Stimulated activated CD8-positive, alpha-beta memory T cell treated with anti-CD3 and anti-CD28 coated beads, Interleukin-7, amount 100 ng/mL, for 48 hours (primary cell): ENCODE measurements at regions not wholly inside any gene's neighbourhood (a gene's known extent, or its start where the extent isn't known, plus 50 kb on each side); places are given as distances from the start of the nearest gene placed in this dataset.
"Not testable (repeated sequence)": the region's sequence is repeated elsewhere in the genome, so short reads cannot be mapped to it uniquely, and the experiment has no call there.

Experiments used
- DNase-seq, 2 donors: peaks; one replicate each; pipeline ENCODE4 v3.0.0-alpha.2; 2020; ENCODE audit warnings: low read depth in 1 of 2; ENCODE audit errors: extremely low read depth in 1 of 2

DNA sequence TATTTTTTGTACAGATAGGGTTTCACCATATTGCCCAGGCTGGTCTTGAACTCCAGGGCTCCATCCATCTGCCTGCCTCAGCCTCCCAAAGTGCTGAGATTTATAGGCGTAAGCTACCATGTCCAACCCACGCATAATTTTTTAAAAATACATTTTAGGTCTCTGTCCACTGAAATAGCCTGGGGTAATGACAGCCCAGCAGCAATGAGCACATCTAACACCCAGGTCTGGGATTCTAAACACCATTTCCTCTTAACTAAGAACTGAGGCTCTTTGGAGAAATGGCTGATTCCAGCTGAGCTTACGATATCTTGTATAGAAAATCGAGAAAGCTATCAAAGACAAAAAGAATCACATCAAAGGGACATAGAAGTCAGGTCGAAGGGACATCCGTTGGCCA is 245.3 kb downstream of the PARN start:
- no peak for DNase-seq

DNA sequence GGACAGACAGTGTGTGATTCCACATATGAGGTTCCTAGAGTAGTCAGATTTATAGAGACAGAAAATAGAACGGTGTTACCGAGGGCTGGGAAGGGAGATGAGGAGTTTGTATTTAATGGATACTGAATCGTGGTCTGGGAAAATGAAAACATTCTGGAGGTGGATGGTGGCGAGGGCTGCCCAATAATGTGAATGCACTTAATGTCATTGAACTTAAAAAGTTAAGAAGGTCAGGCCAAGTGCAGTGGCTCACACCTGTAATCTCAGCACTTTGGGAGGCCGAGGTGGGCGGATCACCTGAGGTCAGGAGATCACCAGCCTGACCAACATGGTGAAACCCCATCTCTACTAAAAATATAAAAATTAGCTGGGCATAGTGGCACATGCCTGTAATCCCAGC is 246.2 kb downstream of the PARN start:
- DNase-seq, result not testable (repeated sequence)

DNA sequence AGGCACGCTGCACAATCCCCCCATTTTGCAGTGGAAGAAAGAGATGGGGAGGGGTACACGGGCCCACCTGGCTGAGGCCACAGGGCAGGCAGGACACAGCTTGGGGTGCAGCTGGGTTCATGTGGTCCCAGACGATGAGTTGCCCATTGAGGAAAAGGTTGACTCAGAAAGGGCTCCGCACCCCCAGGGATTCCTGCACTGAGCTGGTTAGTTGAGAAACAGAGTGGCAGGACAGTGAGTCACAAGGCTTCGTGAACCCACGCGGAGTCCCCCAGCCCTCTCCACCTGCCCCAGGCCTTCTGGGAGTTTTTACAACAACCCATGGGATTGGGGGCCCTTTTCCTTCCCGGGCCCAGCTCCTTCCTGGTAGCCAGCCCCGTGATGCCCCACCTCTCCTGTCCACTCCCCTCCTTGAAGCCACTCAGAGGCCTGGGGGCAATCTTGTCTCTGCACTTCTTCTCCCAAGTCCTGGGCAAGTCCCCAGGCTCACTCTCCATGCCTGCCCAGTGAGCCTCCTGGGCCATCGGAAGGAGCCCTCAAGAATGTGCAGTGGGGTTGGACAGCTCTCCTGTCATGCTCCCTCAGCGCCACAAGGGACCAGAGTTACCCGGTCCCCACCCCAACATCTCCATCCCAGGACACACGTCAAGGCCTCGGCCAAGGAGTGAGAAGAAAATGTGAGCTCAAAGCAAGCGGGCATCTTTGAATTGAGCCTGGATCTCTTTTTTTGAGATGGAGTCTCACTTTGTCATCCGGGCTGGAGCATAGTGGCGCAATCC is 251.2 kb downstream of the PARN start:
- DNase-seq, result no peak

DNA sequence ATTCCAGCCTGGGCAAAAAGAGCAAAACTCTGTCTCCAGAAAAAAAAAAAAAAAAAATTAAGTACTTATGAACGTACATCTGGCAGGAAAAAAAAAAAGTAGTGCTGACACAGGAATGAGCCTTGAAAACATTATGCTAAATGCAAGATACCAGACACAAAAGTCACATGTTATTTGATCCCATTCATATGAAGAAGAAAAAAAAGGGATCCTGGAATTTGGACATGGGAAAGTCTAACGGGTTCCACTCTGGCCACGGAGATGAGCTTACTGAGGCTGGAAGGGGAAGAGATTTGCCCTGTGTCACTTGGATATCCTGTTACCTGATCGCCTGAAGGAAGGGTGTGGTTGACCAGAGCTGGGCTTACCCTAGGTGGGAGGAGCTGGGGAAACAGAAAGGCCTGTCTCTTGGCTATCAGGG is 251.9 kb downstream of the PARN start:
- no peak for DNase-seq

DNA sequence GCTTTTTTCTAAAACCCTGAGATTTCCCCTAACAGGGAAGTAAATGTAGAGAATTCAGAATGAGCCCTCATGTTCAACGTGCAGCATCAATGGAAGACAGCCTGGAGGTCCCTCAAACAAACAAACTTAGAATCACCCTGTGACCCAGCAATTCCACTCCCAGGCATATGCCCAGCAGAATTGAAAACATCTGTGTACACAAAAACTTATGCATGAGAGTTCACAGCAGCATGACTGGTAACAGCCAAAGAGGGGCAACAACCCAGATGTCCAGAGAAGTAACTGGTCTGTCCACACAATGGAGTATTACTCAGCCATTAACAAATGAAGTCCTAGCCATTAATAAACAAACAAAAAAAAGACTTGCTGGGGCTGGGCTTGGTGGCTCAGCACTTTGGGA is 252.7 kb downstream of the PARN start:
- no peak for DNase-seq

GRCh38 chr16:14375132-14375491 is 254.9 kb downstream of the PARN start:
- no peak for DNase-seq

DNA sequence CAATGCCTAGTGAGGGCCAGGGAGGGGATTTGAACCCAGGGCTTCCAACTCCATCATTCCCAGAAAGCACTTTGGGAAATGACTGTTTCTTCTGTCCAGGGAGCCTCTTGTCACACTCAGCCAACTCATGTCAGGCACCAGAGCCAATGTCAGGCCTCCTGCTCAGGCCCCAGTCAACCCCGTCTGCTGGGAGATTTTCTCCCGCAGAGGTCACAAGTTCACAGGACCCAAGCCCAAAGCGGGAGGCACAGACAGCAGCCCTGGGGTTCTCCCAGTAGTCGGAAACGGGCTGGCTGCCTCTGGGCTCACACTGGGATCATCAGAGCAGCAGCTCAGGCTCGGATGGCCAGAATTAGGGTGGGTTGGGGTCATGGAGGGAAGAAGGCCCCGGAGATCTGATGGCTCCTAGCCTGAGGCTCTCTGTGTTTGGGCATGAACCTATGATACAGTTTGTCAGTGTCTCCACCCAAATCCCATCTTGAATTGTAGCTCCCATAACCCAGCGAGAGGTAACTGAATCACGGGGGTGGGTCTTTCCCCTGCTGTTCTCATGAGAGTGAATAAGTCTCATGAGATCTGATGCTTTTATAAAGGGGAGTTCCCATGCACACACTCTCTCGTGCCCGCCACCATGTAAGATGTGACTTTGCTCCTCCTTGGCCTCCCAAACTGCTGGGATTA is 255.5 kb downstream of the PARN start:
- DNase-seq, result no peak

DNA sequence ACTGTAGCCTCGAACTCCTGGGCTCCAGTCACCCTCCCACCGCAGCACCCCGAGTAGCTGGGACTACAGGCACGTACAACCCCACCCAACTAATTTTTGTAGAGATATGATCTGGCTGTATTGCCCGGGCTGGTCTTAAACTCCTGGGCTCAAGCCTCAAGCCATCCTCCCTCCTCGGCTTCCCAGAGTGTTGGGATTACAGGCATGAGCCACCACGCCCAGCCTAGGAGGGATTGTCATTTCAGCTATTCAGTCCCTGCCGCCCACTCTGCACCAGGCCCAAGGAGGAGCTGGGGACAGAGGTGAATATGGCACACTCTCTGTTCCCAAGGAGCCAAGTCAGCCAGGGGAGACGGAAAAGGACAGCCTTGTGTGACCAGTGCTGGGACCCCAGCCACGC is 256.2 kb downstream of the PARN start:
- DNase-seq, result no peak

- DNase-seq, result no peak
These were observed 256.7 kb downstream of the PARN start for GRCh38 chr16:14373406-14373805.

DNA sequence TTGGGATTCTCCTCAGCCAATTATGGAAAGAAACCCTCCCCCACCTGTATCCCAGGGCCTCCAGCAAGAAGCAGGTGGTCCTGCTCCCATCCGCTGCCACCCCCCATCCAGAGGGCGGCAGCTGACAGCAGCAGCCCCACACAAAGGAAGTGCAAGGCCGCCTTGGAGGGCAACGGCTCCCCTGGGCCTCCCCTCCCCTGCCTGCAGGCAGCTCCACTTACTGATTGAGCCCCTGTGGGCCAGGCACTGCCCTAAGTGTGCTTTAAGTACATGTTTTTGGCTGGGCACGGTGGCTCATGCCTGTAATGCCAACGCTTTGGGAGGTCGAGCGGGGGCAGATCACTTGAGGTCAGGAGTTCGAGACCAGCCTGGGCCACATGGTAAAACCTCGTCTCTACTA is 257.6 kb downstream of the PARN start:
- DNase-seq, result no peak

- DNase-seq, result no peak
These were observed 258.2 kb downstream of the PARN start for GRCh38 chr16:14371778-14372431.

GRCh38 chr16:14370736-14371234 is 259.3 kb downstream of the PARN start:
- DNase-seq, result no peak

DNA sequence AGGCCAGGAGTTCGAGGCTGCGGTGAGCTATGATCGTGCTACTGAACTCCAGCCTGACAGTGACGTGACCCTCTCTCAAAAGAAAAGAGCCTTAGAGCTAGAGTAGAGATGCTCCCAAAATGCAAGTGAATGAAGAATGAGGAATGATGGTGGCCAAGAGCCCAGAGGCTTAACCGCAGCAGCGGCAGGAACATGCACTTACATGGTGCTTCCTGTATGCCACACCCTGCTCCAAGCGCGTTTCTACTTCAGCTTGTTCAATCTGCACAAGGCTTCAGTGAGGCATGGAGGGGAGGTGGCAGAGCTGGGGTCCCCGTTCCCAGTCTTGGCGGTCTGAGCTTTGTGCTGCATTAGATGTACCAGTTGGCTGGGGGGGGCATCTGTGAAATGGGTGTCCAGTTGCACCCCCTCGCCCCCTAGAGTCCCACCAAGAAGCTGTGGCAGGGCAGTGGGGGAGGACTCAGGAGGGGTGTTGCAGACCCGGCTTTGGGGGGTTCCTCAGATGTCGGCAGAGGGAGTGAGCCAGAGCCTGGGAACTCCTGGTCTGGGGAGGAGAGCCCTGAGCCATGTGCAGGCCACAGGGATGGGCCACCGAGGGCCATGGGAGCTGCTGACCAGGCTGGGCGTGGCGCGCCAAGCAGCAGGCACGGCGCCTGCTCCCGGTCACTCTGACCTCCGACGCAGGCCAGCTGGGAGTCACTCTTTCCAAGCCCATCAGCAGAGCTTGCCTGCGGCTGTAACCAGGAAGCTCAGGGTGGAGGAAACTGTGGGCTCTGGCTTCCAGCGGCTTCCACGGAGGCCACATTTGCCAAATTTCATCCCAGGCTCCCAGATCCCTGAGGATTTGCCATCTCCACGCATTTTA is 260.1 kb downstream of the PARN start:
- no peak for DNase-seq

DNA sequence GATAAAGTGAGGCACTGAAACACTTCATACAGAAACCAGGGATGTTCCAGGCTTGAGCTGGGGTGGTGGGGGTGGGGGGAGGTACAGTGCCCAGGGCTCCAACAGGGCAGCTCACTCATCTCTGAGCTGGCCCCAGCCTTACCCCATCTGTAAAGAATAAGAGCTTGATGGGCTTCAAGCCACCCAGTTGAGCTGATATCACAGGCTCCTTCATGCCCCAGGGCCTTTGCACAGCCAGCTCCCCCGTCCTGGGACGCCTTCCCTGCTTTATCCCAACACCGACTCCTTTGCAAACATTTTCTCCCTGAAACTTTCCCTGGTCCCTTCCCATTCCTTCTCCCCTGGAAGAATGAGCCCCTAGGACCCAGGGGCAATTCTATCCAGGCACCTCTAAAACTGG is 261.7 kb downstream of the PARN start:
- no peak for DNase-seq

DNA sequence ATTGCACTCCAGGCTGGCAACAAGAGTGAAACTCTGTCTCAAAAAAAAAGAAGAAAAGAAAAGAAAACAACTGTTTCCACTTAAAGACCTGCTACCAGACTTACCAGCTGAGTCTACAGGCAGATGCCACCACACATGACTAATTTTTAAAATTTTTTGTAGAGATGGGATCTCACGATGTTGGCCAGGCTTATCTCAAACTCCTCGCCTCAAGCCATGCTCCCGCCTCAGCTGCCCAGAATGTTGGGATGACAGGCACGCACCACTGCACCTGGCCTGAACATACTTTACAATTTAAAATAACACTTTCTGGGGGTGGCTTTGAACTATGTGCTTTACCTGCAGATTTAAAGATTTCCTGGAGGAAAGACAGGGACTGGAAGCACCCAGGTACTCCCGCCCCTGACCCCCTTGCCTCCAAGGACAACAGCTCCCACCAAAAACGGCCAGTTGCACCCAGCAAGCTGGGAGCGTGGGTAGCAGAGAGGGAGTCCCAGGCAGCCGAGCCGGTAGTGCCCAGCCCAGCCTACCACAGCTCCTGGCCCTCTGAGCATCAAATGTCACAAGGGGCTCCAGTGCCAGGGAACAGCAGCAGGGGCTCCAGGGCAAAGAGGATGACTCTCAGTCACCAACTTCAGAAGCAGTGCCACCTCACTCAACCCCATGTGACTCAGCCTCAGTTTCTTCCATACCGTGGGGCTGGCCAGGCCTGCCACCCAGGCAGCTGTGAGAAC is 262.9 kb downstream of the PARN start:
- DNase-seq, result no peak

DNA sequence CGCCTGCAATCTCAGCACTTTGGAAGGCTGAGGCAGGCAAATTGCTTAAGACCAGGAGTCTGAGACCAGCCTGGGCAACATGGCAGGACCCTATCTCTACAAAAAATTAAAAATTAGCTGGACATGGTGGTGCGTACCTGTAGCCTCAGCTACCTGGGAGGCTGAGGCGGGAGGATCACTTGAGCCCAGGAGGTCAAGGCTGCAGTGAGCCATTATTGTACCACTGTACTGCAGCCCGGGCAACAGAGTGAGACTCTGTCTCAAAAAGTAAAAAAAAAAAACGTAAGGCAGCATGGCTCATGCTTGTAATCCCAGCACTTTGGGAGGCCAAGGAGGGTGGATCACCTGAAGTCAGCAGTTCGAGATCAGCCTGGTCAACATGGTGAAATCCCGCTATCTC is 263.6 kb downstream of the PARN start:
- DNase-seq, result no peak

GRCh38 chr16:14365200-14365851 is 264.7 kb downstream of the PARN start:
- DNase-seq, result no peak

- no peak for DNase-seq
These were observed 265.5 kb downstream of the PARN start for GRCh38 chr16:14364386-14365199.

DNA sequence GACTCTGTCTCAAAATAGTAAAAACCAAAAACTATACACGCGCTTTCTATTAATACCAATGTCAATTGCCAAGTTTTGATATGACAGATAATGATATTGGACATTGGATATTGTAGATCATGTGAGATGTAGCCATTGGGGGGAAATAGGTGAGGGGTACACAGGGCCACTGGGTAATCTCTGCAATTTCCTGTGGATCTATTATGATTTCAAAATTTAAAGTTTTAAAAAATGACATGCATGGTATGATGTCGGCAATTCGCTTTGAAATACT is 266.0 kb downstream of the PARN start:
- no peak for DNase-seq
